ENCODE measurements at regions not wholly inside any gene's neighbourhood (a gene's known extent, or its start where the extent isn't known, plus 50 kb on each side); places are given as distances from the start of the nearest gene placed in this dataset.

DNA sequence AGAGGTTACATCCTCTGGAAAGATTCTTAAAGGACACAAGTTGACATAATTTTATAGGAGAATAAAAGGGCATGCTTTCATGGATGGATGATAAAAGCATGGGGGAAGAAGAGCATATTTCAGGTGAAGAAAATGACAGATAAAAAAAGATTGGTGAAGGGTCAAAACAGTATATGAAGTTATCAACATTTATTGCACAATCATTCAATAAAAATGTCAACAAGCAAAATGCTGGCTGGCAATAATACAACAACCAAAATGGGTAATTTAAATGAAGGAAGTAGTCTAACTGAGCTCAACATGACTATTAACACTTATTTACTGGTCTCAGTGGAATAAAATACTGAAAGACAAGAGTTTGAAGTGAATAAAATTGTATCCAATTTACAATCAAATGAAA, 696.7 kb downstream of the SQOR start:
- FAIRE-seq = no peak
- no peak for DNase-seq (ENCODE audit: insufficient read length)
- TF ChIP-seq TAF1 (IDR thresholded peaks at IDR 0.05; ENCODE audit: borderline replicate concordance, low read depth, low read length) (no peak), POLR2AphosphoS5 (IDR thresholded peaks at IDR 0.05; ENCODE audit: low read depth, low read length) (no peak), POLR2A (IDR thresholded peaks at IDR 0.05; ENCODE audit: low read depth, low read length) (no peak)

DNA sequence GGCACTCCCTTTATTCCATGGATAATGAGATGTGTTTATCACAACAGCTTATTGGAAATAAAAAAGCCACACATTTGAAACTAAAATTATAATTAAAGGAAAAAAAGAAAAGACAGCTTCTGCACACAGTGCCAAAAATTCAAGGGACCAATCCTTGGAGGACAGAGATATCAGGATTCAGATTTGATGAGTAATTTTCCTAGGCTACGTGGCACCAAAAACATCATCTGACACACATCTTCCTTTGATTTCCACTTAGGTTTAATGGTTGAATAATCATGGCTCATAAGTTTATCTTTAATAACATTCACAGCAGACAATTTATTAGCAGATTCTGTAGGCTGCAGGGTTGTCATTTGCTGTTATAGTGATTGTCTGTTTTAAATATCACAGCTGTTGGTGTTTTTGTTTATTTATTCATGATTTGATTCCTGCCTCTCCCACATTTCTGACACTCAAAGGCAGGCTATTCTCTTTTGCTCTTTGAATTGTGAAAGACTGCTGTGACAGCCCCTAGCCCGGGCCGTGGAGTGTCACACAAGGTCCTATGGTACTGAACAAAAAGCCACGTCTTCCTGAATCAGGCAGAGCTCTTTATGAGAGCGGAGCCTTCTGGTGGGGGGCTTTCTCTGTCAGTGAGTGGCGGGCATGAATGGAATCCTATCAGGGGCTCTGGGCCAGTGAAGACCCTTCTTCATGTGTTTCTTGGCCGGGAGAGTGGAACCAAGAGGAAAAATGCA, 708.5 kb downstream of the SQOR start:
- FAIRE-seq (no peak), DNase-seq (ENCODE audit: insufficient read length) (no peak)
- TF ChIP-seq POLR2AphosphoS5 (IDR thresholded peaks at IDR 0.05; ENCODE audit: low read depth, low read length) (no peak), TAF1 (IDR thresholded peaks at IDR 0.05; ENCODE audit: borderline replicate concordance, low read depth, low read length) (no peak), POLR2A (IDR thresholded peaks at IDR 0.05; ENCODE audit: low read depth, low read length) (no peak)

DNA sequence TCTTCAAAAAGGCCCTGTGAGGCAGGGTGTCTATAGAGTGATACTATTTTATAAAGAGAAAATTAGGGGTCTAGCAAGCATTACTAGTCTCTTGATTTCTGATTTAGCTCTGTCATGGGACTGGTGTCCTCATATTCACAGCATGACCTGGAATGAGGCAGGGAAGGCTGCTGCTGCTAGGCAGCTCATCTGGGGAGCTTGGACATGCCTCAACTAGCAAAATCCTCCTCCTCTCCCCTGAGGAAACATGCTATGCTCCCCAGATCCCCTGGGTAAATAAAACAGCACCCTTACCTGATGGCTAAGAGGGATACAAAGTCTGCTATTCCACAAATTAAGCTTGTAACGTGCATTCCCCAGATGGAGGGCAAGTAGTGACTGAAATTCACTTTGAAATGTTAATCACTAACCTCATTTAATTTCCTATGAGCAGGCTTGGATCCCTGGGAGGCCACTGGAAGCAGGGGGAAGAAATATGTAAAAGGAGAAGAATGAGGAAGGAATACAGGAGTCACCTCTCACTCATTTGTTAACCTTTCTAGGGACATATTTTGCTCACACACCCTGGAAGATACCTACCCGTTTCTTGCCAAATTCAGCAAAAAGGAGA, 709.4 kb downstream of the SQOR start:
- no peak for DNase-seq (ENCODE audit: insufficient read length)
- no peak for FAIRE-seq

DNA sequence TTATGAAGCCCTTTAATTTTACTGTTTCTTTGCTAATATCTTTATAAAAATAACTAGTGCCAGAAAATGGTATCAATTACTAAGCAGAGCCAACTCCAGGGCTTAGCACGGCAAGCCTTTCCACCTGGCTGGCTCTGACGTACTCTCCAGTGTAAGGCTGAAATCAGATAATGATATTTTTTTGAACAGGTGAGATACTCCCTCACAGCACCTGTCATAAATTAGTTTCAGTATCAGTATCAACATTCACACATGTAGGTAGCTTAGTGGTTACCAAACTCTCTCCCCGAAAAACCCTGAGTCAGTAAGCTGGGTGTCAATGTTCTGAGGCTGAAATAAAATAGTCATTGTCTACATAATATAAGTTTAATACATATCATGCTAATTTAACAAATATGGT, 710.1 kb downstream of the SQOR start:
- no peak for DNase-seq (ENCODE audit: insufficient read length)
- FAIRE-seq = no peak
- TF ChIP-seq POLR2AphosphoS5 (IDR thresholded peaks at IDR 0.05; ENCODE audit: low read depth, low read length) (no peak), TAF1 (IDR thresholded peaks at IDR 0.05; ENCODE audit: borderline replicate concordance, low read depth, low read length) (no peak), POLR2A (IDR thresholded peaks at IDR 0.05; ENCODE audit: low read depth, low read length) (no peak)

More for the DNA sequence above, 709.4 kb downstream of the SQOR start:
- TF ChIP-seq TAF1 (IDR thresholded peaks at IDR 0.05; ENCODE audit: borderline replicate concordance, low read depth, low read length) (no peak), POLR2AphosphoS5 (IDR thresholded peaks at IDR 0.05; ENCODE audit: low read depth, low read length) (no peak), POLR2A (IDR thresholded peaks at IDR 0.05; ENCODE audit: low read depth, low read length) (no peak)

DNA sequence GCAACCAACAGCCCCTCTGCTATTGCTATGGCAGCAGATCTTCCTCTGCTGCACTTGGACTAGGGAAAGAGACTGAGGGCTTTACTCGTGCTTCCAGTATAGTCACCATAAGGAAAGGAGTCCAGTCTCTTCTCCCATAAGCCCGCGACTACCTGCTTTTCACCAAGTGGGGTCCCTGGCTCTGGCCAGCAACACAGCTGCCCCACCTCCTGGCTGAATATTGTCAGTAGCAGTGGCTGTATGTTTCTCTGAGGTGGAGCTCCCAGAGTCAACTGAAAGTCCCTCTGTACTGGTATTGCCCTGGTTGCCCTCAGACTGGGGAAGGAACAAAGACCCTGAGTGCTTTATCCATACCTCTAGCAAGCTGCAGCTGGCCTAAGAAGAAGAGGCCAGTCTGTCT, 719.6 kb downstream of the SQOR start:
- TF ChIP-seq TAF1 (IDR thresholded peaks at IDR 0.05; ENCODE audit: borderline replicate concordance, low read depth, low read length) (no peak), POLR2A (IDR thresholded peaks at IDR 0.05; ENCODE audit: low read depth, low read length) (no peak), POLR2AphosphoS5 (IDR thresholded peaks at IDR 0.05; ENCODE audit: low read depth, low read length) (no peak)
- FAIRE-seq (no peak), DNase-seq (ENCODE audit: insufficient read length) (no peak)

DNA sequence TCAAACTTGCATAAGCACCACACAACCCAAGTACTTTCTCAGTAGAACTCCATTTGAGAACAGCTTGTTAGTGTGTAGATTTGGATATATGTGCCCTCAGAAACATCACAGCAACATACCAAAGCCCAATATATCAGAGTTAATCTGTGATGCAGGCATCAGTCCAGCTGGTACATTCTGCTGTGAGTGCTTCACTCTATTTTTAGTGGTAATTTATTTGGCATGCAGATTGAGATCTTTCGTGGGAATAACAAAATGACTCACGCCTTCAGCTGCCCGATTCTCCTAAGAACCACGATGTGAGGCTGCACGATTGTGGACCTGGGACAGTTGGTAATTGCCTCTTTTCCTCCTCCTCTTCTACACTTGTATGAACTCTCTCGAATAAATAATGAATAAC, 730.7 kb downstream of the SQOR start:
- DNase-seq (ENCODE audit: insufficient read length) (no peak), FAIRE-seq (no peak)
- no peak for TF ChIP-seq TAF1 (IDR thresholded peaks at IDR 0.05; ENCODE audit: borderline replicate concordance, low read depth, low read length)
- TF ChIP-seq POLR2AphosphoS5 (IDR thresholded peaks at IDR 0.05; ENCODE audit: low read depth, low read length) = no peak
- TF ChIP-seq POLR2A (IDR thresholded peaks at IDR 0.05; ENCODE audit: low read depth, low read length) = no peak

DNA sequence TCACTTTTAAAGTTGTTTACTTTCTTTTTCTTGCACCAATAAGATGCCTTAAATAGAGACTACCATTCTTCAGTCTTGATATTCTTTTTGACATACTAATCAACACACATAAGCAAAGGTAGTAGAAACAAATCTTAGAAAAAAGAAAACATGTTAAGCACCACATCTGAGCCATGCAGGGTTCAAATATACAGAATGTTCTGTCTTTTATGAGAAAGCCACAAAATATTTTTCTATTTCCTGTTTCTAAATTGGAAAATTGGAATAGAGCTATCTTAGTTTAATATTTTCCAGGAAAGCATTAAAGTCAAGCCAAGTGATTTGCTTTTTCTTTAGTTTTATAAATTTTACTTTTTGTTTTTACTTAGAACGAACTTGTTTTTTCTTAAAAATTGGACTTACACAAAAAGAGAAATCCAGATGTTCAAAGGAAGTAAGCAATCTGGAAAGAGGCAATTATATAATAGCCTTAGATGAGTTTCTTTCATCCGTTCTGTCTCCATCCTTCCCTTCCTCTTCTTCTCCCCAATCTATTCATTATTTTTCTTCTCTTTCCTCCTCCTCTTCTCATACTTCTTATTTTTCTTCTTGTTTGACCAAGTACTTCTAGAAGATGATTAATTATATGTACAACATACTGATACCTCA, 731.7 kb downstream of the SQOR start:
- DNase-seq (ENCODE audit: insufficient read length) = no peak
- no peak for FAIRE-seq
- TF ChIP-seq TAF1 (IDR thresholded peaks at IDR 0.05; ENCODE audit: borderline replicate concordance, low read depth, low read length) (no peak), POLR2AphosphoS5 (IDR thresholded peaks at IDR 0.05; ENCODE audit: low read depth, low read length) (no peak), POLR2A (IDR thresholded peaks at IDR 0.05; ENCODE audit: low read depth, low read length) (no peak)

DNA sequence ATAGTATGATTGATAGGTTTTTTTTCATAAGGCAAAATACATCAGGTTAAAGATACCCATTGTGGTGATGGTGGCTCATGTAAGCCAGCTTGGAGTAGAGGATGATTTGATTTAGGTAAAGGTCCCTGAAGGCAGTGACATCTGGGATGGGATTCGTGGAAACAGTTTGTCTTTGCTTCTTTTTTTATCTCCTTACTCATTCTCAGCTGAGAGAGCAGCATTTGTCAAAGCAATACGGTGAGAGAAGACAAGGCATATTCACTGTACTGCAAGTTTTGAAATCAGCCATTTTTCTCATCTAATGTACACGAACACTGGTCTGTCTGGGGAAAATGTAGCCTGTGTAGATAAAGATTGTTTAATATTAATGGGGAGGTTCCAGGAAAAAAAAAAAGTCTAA, 749.1 kb downstream of the SQOR start:
- FAIRE-seq = no peak
- no peak for TF ChIP-seq POLR2A (IDR thresholded peaks at IDR 0.05; ENCODE audit: low read depth, low read length)
- TF ChIP-seq POLR2AphosphoS5 (IDR thresholded peaks at IDR 0.05; ENCODE audit: low read depth, low read length) = no peak
- TF ChIP-seq TAF1 (IDR thresholded peaks at IDR 0.05; ENCODE audit: borderline replicate concordance, low read depth, low read length) = no peak
- no peak for DNase-seq (ENCODE audit: insufficient read length)

DNA sequence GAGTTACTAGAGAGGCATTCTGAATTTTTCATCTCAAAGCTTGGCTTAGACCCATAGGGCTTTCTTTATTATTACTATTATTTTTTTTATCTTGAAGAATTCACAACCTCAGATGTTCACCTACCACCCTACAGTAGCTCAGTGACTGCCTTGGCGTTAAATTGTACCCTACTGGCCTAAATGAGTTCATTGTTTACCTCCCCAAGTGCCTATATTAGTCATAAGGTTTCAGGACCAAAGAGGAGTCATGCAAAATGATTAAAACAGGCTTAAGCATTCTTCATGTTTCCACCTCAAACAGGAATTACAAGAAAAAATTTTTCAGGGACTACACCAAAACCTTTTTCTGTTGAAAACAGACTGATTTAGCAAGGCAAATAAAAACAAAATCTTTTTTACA, 751.5 kb downstream of the SQOR start:
- FAIRE-seq (no peak), DNase-seq (ENCODE audit: insufficient read length) (no peak)
- TF ChIP-seq TAF1 (IDR thresholded peaks at IDR 0.05; ENCODE audit: borderline replicate concordance, low read depth, low read length) (no peak), POLR2AphosphoS5 (IDR thresholded peaks at IDR 0.05; ENCODE audit: low read depth, low read length) (no peak)

DNA sequence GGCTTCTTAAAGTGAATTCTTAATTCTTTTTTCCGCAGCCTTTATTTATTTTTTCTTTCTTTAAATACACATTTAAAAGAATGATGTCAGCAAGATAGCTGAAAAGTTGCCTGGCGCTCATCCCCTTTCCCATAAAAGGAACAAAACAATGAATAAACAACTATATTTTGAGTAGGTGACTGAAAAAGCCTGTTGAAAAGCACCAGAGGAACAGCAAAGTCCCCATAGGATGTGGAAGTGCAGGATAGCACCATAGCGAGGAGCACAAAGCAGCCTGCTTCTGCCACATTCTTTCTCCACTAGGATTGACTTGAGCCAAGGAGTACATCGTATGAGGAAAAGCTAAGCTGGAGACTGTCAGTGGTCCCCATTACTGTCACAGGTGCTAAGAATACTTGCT, 754.9 kb downstream of the SQOR start:
- TF ChIP-seq POLR2A (IDR thresholded peaks at IDR 0.05; ENCODE audit: low read depth, low read length) = no peak
- TF ChIP-seq TAF1 (IDR thresholded peaks at IDR 0.05; ENCODE audit: borderline replicate concordance, low read depth, low read length) = no peak
- no peak for TF ChIP-seq POLR2AphosphoS5 (IDR thresholded peaks at IDR 0.05; ENCODE audit: low read depth, low read length)
- FAIRE-seq = no peak
- DNase-seq (ENCODE audit: insufficient read length) = no peak

DNA sequence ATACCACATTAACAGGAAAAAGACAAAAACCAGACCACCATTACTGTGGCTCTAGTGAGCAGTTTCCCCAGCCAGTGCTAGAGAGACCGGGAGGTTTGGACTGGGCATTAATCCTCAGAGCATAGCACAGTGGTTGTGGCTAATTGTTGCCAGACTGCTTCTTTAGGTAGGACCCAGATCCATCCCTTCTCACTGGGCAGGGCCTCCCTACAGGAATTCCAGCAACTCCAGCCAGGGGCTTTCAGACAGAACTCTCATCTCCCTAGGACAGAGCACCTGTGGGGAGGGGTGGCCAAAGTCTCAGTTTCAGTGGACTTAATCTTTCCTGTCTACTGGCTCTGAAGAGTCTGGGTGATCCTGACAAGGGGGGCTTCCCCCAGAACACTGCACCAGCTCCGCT, 759.6 kb downstream of the SQOR start:
- TF ChIP-seq POLR2A (IDR thresholded peaks at IDR 0.05; ENCODE audit: low read depth, low read length) (no peak), POLR2AphosphoS5 (IDR thresholded peaks at IDR 0.05; ENCODE audit: low read depth, low read length) (no peak), TAF1 (IDR thresholded peaks at IDR 0.05; ENCODE audit: borderline replicate concordance, low read depth, low read length) (no peak)
- no peak for DNase-seq (ENCODE audit: insufficient read length)
- FAIRE-seq = no peak

DNA sequence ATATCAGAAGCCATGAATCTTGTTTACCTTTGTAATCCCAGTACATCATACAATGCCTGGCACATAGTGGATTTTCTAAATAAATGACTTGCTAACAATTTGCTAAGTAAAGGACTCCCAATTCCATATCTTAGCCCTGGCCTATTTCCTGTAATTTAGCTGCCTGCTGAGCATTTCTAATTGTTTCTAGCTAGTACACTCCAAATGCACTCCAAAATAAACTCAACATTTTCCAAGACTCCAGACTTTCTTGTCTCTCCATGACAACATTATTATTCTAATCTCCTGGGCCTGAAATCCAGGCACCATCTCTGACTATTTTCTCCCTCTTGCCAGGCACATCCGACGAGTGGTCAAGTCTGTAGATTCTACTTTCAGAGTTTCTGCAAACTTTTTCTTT, 773.5 kb downstream of the SQOR start:
- FAIRE-seq (no peak), DNase-seq (ENCODE audit: insufficient read length) (no peak)
- no peak for TF ChIP-seq TAF1 (IDR thresholded peaks at IDR 0.05; ENCODE audit: borderline replicate concordance, low read depth, low read length)
- TF ChIP-seq POLR2AphosphoS5 (IDR thresholded peaks at IDR 0.05; ENCODE audit: low read depth, low read length) = no peak
- no peak for TF ChIP-seq POLR2A (IDR thresholded peaks at IDR 0.05; ENCODE audit: low read depth, low read length)

Data from GM12892 (cell line).